SK-N-SH (cell line): ENCODE measurements at regions not wholly inside any gene's neighbourhood (a gene's known extent, or its start where the extent isn't known, plus 50 kb on each side); places are given as distances from the start of the nearest gene placed in this dataset.

Experiments
- CTCF ChIA-PET: fragments of 300-600, 350-600 bp; formaldehyde crosslinking; extraction: SDS; loops from one replicate; lab custom pipeline; 2021; lab: Yijun Ruan, JAX
- POLR2A ChIA-PET: fragments of 350-600 bp; sonication (Branson Sonifier 250); formaldehyde crosslinking; extraction: SDS; loops from one replicate; lab custom pipeline; 2020; ENCODE audit warnings: antibody characterized with exemption, inconsistent platforms; lab: Yijun Ruan, JAX
- DNase-seq: peaks from one replicate; pipeline ENCODE4 v3.0.0; 2012
- H2AFZ ChIP-seq: fragments of 200-600 bp; sonication (generic); 2 replicates; pipeline ENCODE4 v1.8.1; 2016; ENCODE audit warnings: antibody characterized with exemption, mild to moderate bottlenecking, low read depth
- H3F3A ChIP-seq: fragments of 200-600 bp; sonication (generic); replicated peaks from 2 replicates; pipeline ENCODE3; 2016; ENCODE audit warnings: antibody characterized with exemption, mild to moderate bottlenecking; ENCODE audit not compliant: insufficient read depth
- H3K27ac ChIP-seq, 2 experiments: fragments of 200-500 bp in 1 of 2; fragments of 200-600 bp in 1 of 2; sonication (Bioruptor generic) in 1 of 2; sonication (generic), shearing (Covaris generic) in 1 of 2; 2 replicates each; pipeline versions ENCODE4 v1.5.1 to v1.6.1; 2014 to 2016; ENCODE audit warnings: low read depth in 2 of 2, inconsistent platforms in 1 of 2, low read length in 1 of 2, mild to moderate bottlenecking in 1 of 2, mixed read lengths in 1 of 2
- H3K27me3 ChIP-seq: fragments of 200-600 bp; sonication (generic), shearing (Covaris generic); 2 replicates; pipeline ENCODE4 v1.6.1; 2016; ENCODE audit warnings: mixed run types; ENCODE audit not compliant: insufficient read depth
- H3K36me3 ChIP-seq, 2 experiments: fragments of 200-500 bp in 1 of 2; fragments of 200-600 bp in 1 of 2; sonication (Bioruptor generic) in 1 of 2; sonication (generic) in 1 of 2; replicated peaks in 1 of 2; 2 replicates each; pipeline versions ENCODE3 to v1.5.1; 2014 to 2016; ENCODE audit warnings: low read length in 1 of 2, mild to moderate bottlenecking in 1 of 2; ENCODE audit not compliant: insufficient read depth in 2 of 2, control insufficient read depth in 1 of 2
- H3K4me1 ChIP-seq, 2 experiments: fragments of 200-500 bp in 1 of 2; fragments of 200-600 bp in 1 of 2; sonication (Bioruptor generic) in 1 of 2; sonication (generic), shearing (Covaris generic) in 1 of 2; 2 replicates each; pipeline versions ENCODE4 v1.5.1 to v1.6.1; 2014 to 2016; ENCODE audit warnings: low read depth in 1 of 2, low read length in 1 of 2, mixed run types in 1 of 2; ENCODE audit not compliant: insufficient read depth in 2 of 2, control insufficient read depth in 1 of 2
- H3K4me2 ChIP-seq: fragments of 200-600 bp; sonication (generic), shearing (Covaris generic); 2 replicates; pipeline ENCODE4 v1.6.1; 2017; ENCODE audit warnings: mixed run types
- H3K4me3 ChIP-seq, 2 experiments: fragments of 200-500 bp in 1 of 2; fragments of 200-600 bp in 1 of 2; sonication (Bioruptor generic) in 1 of 2; sonication (generic), shearing (Covaris generic) in 1 of 2; 2 replicates each; pipeline versions ENCODE4 v1.5.1 to v1.8.1; 2014 to 2016; ENCODE audit warnings: low read depth in 2 of 2, inconsistent platforms in 1 of 2, low read length in 1 of 2, mild to moderate bottlenecking in 1 of 2, mixed read lengths in 1 of 2, moderate library complexity in 1 of 2
- H3K79me2 ChIP-seq: fragments of 200-600 bp; sonication (generic); 2 replicates; pipeline ENCODE4 v1.8.1; 2017; ENCODE audit warnings: mild to moderate bottlenecking; ENCODE audit not compliant: insufficient read depth
- H3K9ac ChIP-seq: fragments of 200-600 bp; sonication (generic); 2 replicates; pipeline ENCODE4 v1.6.1; 2017; ENCODE audit warnings: mixed run types
- H3K9me2 ChIP-seq: fragments of 200-600 bp; sonication (generic); 2 replicates; pipeline ENCODE4 v1.6.1; 2017; ENCODE audit warnings: mixed run types
- H3K9me3 ChIP-seq: fragments of 200-600 bp; sonication (generic); 2 replicates; pipeline ENCODE4 v1.6.1; 2017; ENCODE audit warnings: mixed run types, mild to moderate bottlenecking, moderate library complexity
- H4K20me1 ChIP-seq: fragments of 200-600 bp; sonication (generic); 2 replicates; pipeline ENCODE4 v1.6.1; 2017; ENCODE audit warnings: mild to moderate bottlenecking, mixed run types; ENCODE audit not compliant: insufficient read depth
- CHD2 ChIP-seq: fragments of 150-350 bp; IDR thresholded peaks from 2 replicates; pipeline ENCODE4 v1.6.1; 2018; ENCODE audit warnings: low read length; ENCODE audit not compliant: partially characterized antibody
- EZH2phosphoT487 ChIP-seq: fragments of 200-600 bp; sonication (generic); IDR thresholded peaks from 2 replicates; pipeline ENCODE4 v1.6.1; 2017; ENCODE audit warnings: low read depth, mixed run types, mild to moderate bottlenecking, antibody characterized with exemption, moderate library complexity, borderline replicate concordance
- FOSL2 ChIP-seq: IDR thresholded peaks from 2 replicates; pipeline ENCODE4 v1.4.0; 2012; ENCODE audit warnings: low read depth, mild to moderate bottlenecking, moderate library complexity, borderline replicate concordance
- FOXJ3 ChIP-seq: sonication (generic); formaldehyde crosslinking; IDR thresholded peaks from 2 replicates; pipeline ENCODE4 v1.5.1; 2020; ENCODE audit warnings: mild to moderate bottlenecking, missing genetic modification reagents
- GABPA ChIP-seq: IDR thresholded peaks from 2 replicates; pipeline ENCODE4 v1.4.0; 2012; ENCODE audit warnings: low read depth, mild to moderate bottlenecking
- MEF2A ChIP-seq: IDR thresholded peaks from 2 replicates; pipeline ENCODE4 v1.4.0; 2012; ENCODE audit warnings: low read depth, borderline replicate concordance
- MXI1 ChIP-seq: IDR thresholded peaks from 2 replicates; pipeline ENCODE4 v1.6.1; 2012; ENCODE audit warnings: mild to moderate bottlenecking, low read depth, low read length, improper control_type of control experiment
- NFIC ChIP-seq: IDR thresholded peaks from 2 replicates; pipeline ENCODE4 v1.4.0; 2012; ENCODE audit warnings: borderline replicate concordance
- POLR2AphosphoS5 ChIP-seq: IDR thresholded peaks from 2 replicates; pipeline ENCODE4 v1.6.1; 2012; ENCODE audit warnings: low read depth, low read length
- RXRA ChIP-seq: IDR thresholded peaks from 2 replicates; pipeline ENCODE4 v1.4.0; 2012; ENCODE audit warnings: low read depth, mild to moderate bottlenecking, borderline replicate concordance
- SMC3 ChIP-seq: IDR thresholded peaks from 2 replicates; pipeline ENCODE4 v1.6.1; 2012; ENCODE audit warnings: low read depth, low read length, improper control_type of control experiment
- TAF1 ChIP-seq: IDR thresholded peaks from 2 replicates; pipeline ENCODE4 v1.6.1; 2012; ENCODE audit warnings: low read depth, mild to moderate bottlenecking, low read length, moderate library complexity, borderline replicate concordance
- TCF12 ChIP-seq: IDR thresholded peaks from 2 replicates; pipeline ENCODE4 v1.4.0; 2012
- TEAD4 ChIP-seq: IDR thresholded peaks from 2 replicates; pipeline ENCODE4 v1.4.0; 2012; ENCODE audit warnings: mild to moderate bottlenecking, borderline replicate concordance; ENCODE audit not compliant: insufficient read depth
- YY1 ChIP-seq: IDR thresholded peaks from 2 replicates; pipeline ENCODE4 v1.4.0; 2012; ENCODE audit warnings: low read depth, mild to moderate bottlenecking
- WGBS: methylation state at CpG from one replicate; pipeline ENCODE4 v1.1.6; 2017; ENCODE audit warnings: low lambda C conversion rate; 5-methylcytosine and 5-hydroxymethylcytosine counted together
- TF ChIP-seq, protein P1 (sequence below): IDR thresholded peaks from 2 replicates; pipeline ENCODE4; 2012
- TF ChIP-seq, protein P2 (sequence below): IDR thresholded peaks from 2 replicates; pipeline ENCODE4 v1.4.0; 2012; ENCODE audit warnings: low read depth
- TF ChIP-seq, protein P3 (sequence below): IDR thresholded peaks from 2 replicates; pipeline ENCODE4 v1.4.0; 2012; ENCODE audit warnings: low read depth, borderline replicate concordance

DNA sequence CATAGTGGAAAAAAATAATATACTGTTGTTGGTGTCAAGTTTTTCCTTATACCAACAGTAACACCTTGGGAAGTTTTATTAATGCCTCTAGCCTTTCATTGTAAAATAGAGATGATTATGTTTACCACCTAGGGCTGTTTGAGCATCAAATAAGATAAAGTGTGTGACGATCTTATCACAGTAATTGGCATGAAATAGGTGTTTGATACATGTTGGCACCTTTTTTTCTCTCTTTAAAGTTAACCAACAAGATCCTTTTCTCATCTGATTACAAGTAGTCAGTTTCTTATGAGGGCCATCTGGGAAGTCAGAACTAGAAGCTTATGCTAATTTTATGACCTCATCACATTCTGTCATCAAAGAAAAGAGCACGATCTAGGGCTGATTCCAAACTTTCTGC, 669.5 kb downstream of the CCSER2 start:
- ChIA-PET POLR2A (no interaction called here), CTCF (no interaction called here)
- TF ChIP-seq, protein P1, sequence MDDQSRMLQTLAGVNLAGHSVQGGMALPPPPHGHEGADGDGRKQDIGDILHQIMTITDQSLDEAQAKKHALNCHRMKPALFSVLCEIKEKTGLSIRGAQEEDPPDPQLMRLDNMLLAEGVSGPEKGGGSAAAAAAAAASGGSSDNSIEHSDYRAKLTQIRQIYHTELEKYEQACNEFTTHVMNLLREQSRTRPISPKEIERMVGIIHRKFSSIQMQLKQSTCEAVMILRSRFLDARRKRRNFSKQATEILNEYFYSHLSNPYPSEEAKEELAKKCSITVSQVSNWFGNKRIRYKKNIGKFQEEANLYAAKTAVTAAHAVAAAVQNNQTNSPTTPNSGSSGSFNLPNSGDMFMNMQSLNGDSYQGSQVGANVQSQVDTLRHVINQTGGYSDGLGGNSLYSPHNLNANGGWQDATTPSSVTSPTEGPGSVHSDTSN, result no peak
- no peak for TF ChIP-seq RXRA
- TF ChIP-seq GABPA, result no peak
- TF ChIP-seq TAF1, result no peak
- no peak for TF ChIP-seq SMC3
- TF ChIP-seq YY1, result no peak
- no peak for TF ChIP-seq FOXJ3 (CRISPR knock-in tag)
- TF ChIP-seq MEF2A, result no peak
- TF ChIP-seq TCF12, result no peak
- Histone ChIP-seq H3K79me2 (no peaks in the 10 kb centered on the region), H3K4me3 (no peak overlapping the region), H2AFZ (no peak overlapping the region), H4K20me1 (no peaks in the 10 kb centered on the region), H3K4me1 (no peaks in the 10 kb centered on the region), H3K27ac (no peak overlapping the region), H3K9ac (no peak overlapping the region), H3K9me2 (no peaks in the 10 kb centered on the region), H3K27me3 (no peaks in the 10 kb centered on the region), H3K4me2 (no peak overlapping the region), H3K36me3 (no peaks in the 10 kb centered on the region), H3K9me3 (no peaks in the 10 kb centered on the region; the same call in 1 of the 2 replicates), H3F3A (no peaks in the 10 kb centered on the region)
- no peak for DNase-seq
- 9% methylated on average over 2 of the region's 2 CpGs for WGBS

DNA sequence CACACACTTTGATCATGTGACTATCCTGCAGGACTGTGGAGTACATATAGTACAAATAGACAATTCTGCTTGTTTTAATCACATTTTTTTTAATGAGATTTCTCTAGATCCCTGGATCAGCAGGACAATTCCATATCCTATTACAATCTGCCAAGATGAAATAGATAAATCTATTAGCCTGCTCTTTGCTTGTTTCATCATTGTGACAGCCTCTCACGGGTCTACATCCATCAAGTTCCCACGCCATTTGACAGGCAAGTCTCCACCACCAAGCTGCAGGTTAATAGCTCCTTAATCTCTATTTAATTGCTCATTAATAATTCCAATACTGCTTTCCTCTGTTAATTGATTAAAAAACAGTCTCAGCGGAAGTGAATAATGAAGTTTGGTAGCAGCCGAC, 671.5 kb downstream of the CCSER2 start:
- H3K36me3 ChIP-seq, result no peaks in the 10 kb centered on the region
- H3F3A ChIP-seq, result no peaks in the 10 kb centered on the region
- no peak overlapping the region for H3K27ac ChIP-seq
- no peak overlapping the region for H3K4me2 ChIP-seq
- H3K9me3 ChIP-seq, result no peaks in the 10 kb centered on the region; the same call in 1 of the 2 replicates
- no peak for DNase-seq
- H3K9ac ChIP-seq, result no peak overlapping the region
- WGBS, result 35% methylated on average over 4 of the region's 4 CpGs
- H3K79me2 ChIP-seq, result no peaks in the 10 kb centered on the region
- TF ChIP-seq EZH2phosphoT487 (no peak), TCF12 (no peak), POLR2AphosphoS5 (no peak), SMC3 (no peak), YY1 (no peak), MXI1 (no peak), CHD2 (no peak), TEAD4 (no peak), NFIC (no peak), FOSL2 (no peak)
- TF ChIP-seq, protein P2, sequence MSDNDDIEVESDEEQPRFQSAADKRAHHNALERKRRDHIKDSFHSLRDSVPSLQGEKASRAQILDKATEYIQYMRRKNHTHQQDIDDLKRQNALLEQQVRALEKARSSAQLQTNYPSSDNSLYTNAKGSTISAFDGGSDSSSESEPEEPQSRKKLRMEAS, result no peak
- TF ChIP-seq, protein P1, result no peak
- TF ChIP-seq, protein P3, sequence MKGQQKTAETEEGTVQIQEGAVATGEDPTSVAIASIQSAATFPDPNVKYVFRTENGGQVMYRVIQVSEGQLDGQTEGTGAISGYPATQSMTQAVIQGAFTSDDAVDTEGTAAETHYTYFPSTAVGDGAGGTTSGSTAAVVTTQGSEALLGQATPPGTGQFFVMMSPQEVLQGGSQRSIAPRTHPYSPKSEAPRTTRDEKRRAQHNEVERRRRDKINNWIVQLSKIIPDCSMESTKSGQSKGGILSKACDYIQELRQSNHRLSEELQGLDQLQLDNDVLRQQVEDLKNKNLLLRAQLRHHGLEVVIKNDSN, result no peak
- ChIA-PET CTCF (interaction anchor here (1.0 kb wide), 1 partner anchor 216 kb away, joined by 3 read pairs; no protein-coding TSS in a partner anchor), POLR2A (no interaction called here)
- no peaks in the 10 kb centered on the region for H3K9me2 ChIP-seq
- no peaks in the 10 kb centered on the region for H3K4me1 ChIP-seq
- H3K4me3 ChIP-seq, result no peak overlapping the region
- H4K20me1 ChIP-seq, result no peaks in the 10 kb centered on the region
- no peak overlapping the region for H2AFZ ChIP-seq
- no peaks in the 10 kb centered on the region for H3K27me3 ChIP-seq
